Right atrium auricular region (tissue), 2 donors: ENCODE measurements at regions not wholly inside any gene's neighbourhood (a gene's known extent, or its start where the extent isn't known, plus 50 kb on each side); places are given as distances from the start of the nearest gene placed in this dataset.
A peak's percentile ranks its signal among the peaks of the same experiment; 100 is the strongest.

Experiments
- DNase-seq: peaks from one replicate; pipeline ENCODE4 v3.0.0-alpha.2; 2019; ENCODE audit warnings: low spot score
- H3K27ac ChIP-seq, 2 donors: fragments of 200-600 bp; sonication (generic); 1 replicate in 1 of 2; 2 replicates in 1 of 2; pipeline ENCODE4 v1.5.1; 2016 to 2019
- H3K27me3 ChIP-seq, 2 donors: fragments of 200-600 bp; sonication (generic); one replicate each; pipeline versions ENCODE4 v1.5.1 to v1.6.0; 2017 to 2019
- H3K36me3 ChIP-seq: fragments of 200-600 bp; sonication (generic); one replicate; pipeline ENCODE4 v1.5.1; 2016
- H3K4me1 ChIP-seq, 2 donors: fragments of 200-600 bp; sonication (generic); one replicate each; pipeline versions ENCODE4 v1.5.1 to v1.6.0; 2017 to 2019
- H3K4me3 ChIP-seq, 2 donors: fragments of 200-600 bp; sonication (generic); 1 replicate in 1 of 2; 2 replicates in 1 of 2; pipeline ENCODE4 v1.5.1; 2017 to 2019; ENCODE audit warnings: mild to moderate bottlenecking in 1 of 2, moderate library complexity in 1 of 2
- H3K9me3 ChIP-seq, 2 donors: fragments of 200-600 bp; sonication (generic); one replicate each; pipeline ENCODE4 v1.5.1; 2019
- CTCF ChIP-seq, 2 donors: fragments of 200-600 bp; sonication (generic); IDR thresholded peaks; one replicate each; pipeline ENCODE4 v1.5.1; 2019; ENCODE audit warnings: antibody characterized with exemption in 2 of 2

- no peak for DNase-seq
Observed at GRCh38 chr20:48302149-48302548, 516.9 kb upstream of the SULF2 start.

GRCh38 chr20:48301189-48301588 is 515.9 kb upstream of the SULF2 start:
- Histone ChIP-seq H3K9me3 (no peaks in the 10 kb centered on the region), H3K27me3 (no peaks in the 10 kb centered on the region), H3K4me1 (peaks cover 0 to 11% of the 10 kb centered on the region in 2 donors), H3K36me3 (no peaks in the 10 kb centered on the region), H3K27ac (no peak overlapping the region), H3K4me3 (no peak overlapping the region)
- no peak for TF ChIP-seq CTCF (IDR thresholded peaks at IDR 0.05)
- no peak for DNase-seq

More at GRCh38 chr20:48302149-48302548, 516.9 kb upstream of the SULF2 start:
- no peaks in the 10 kb centered on the region for H3K36me3 ChIP-seq
- no peak overlapping the region for H3K4me3 ChIP-seq
- no peaks in the 10 kb centered on the region for H3K27me3 ChIP-seq
- no peak for TF ChIP-seq CTCF (IDR thresholded peaks at IDR 0.05)
- no peaks in the 10 kb centered on the region for H3K9me3 ChIP-seq
- H3K4me1 ChIP-seq = peaks cover 0 to 11% of the 10 kb centered on the region in 2 donors
- H3K27ac ChIP-seq = no peak overlapping the region

- Histone ChIP-seq H3K36me3 (no peaks in the 10 kb centered on the region), H3K27ac (no peak overlapping the region), H3K4me3 (no peak overlapping the region), H3K27me3 (no peaks in the 10 kb centered on the region), H3K9me3 (no peaks in the 10 kb centered on the region), H3K4me1 (peaks cover 0 to 14% of the 10 kb centered on the region in 2 donors)
- TF ChIP-seq CTCF (IDR thresholded peaks at IDR 0.05) = no peak
- DNase-seq = no peak
Observed at GRCh38 chr20:48300529-48300928, 515.2 kb upstream of the SULF2 start.

GRCh38 chr20:48298851-48299484 is 513.7 kb upstream of the SULF2 start:
- no peak for DNase-seq
- TF ChIP-seq CTCF (IDR thresholded peaks at IDR 0.05) = no peak

GRCh38 chr20:48298433-48298832 is 513.2 kb upstream of the SULF2 start:
- H3K9me3 ChIP-seq = no peaks in the 10 kb centered on the region
- no peaks in the 10 kb centered on the region for H3K36me3 ChIP-seq
- H3K4me1 ChIP-seq = peaks cover 0 to 23% of the 10 kb centered on the region in 2 donors
- H3K4me3 ChIP-seq = no peak overlapping the region
- no peak for TF ChIP-seq CTCF (IDR thresholded peaks at IDR 0.05)
- no peak for DNase-seq
- no peaks in the 10 kb centered on the region for H3K27me3 ChIP-seq
- H3K27ac ChIP-seq = no peak overlapping the region

More at GRCh38 chr20:48298851-48299484, 513.7 kb upstream of the SULF2 start:
- Histone ChIP-seq H3K27me3 (no peaks in the 10 kb centered on the region), H3K27ac (no peak overlapping the region), H3K4me3 (no peak overlapping the region), H3K4me1 (peaks cover 0 to 23% of the 10 kb centered on the region in 2 donors), H3K36me3 (no peaks in the 10 kb centered on the region), H3K9me3 (no peaks in the 10 kb centered on the region)

GRCh38 chr20:48295966-48296421 is 510.7 kb upstream of the SULF2 start:
- no peaks in the 10 kb centered on the region for H3K36me3 ChIP-seq
- peaks cover 0 to 23% of the 10 kb centered on the region in 2 donors for H3K4me1 ChIP-seq
- no peaks in the 10 kb centered on the region for H3K27me3 ChIP-seq
- H3K4me3 ChIP-seq = no peak overlapping the region
- DNase-seq = no peak
- TF ChIP-seq CTCF (IDR thresholded peaks at IDR 0.05) = no peak
- H3K27ac ChIP-seq = peak overlapping the region in 1 of 2 donors; percentile 14
- H3K9me3 ChIP-seq = no peaks in the 10 kb centered on the region
